Amygdala (tissue), 56 donors: ENCODE measurements at regions not wholly inside any gene's neighbourhood (a gene's known extent, or its start where the extent isn't known, plus 50 kb on each side); places are given as distances from the start of the nearest gene placed in this dataset.
"Not testable (repeated sequence)": the region's sequence is repeated elsewhere in the genome, so short reads cannot be mapped to it uniquely, and the experiment has no call there.

Experiments used
- DNase-seq, 56 donors: peaks; one replicate each; lab custom pipeline; 2025; lab: John Stamatoyannopoulos, UW

DNA sequence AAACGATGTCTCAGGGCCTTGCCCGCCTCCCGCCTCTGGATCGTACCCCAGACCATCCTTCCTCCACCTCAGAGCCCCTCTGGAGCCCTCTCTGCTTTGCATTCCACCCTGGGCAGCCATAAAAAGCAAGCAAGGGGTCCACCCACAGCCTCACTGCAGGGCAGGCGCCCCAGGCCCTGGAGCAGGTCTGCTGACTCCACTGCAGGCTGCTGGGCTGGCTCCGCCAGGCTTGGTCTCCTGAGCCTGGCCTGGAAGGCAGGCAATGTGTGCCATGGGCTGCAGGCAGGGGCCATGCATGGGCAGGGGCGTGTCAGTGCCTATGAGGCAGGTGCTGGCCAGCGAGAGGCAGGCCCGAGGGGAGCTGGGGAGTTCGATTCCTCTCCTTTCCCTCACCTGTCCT is 186.0 kb downstream of the ANKRD30B start:
- no peak for DNase-seq

DNA sequence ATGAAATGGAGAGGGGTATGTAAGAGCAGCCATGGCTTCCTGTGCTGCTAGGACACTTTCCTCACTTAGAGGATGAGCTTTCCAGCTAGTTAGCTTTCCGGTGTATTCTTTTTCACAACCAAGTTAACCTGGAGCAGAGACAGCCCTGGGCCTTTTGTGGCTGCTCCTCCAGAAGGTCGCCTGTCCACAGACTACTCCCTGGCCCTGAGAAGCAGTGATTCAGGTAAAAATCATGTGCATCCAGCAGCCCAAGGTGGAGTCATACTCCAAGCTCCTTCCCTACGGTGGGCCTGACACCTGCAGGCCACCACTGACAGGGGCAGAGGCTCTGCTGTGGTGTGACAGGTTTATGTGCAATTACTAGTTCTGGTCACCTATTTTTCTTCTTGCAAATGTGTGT is 187.2 kb downstream of the ANKRD30B start:
- no peak for DNase-seq

DNA sequence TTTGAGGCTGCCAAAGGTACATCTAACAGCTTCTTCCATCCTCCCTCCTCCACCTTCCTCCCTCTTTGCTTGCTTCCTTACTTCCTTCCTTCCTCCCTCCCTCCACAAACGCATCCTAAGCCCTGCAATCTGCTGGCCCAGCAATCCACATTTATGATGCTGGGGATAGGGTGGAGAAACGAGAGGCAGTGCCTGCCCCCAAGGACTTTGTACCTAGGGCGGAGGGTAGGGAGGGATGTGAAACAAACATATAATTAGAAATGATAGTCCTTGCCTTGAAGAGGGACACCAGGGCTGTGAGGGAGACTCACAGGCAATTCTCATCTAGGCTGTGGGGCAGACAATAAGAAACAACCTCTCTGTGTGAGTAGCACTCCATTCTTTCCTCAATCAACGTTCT is 188.3 kb downstream of the ANKRD30B start:
- DNase-seq: no peak

DNA sequence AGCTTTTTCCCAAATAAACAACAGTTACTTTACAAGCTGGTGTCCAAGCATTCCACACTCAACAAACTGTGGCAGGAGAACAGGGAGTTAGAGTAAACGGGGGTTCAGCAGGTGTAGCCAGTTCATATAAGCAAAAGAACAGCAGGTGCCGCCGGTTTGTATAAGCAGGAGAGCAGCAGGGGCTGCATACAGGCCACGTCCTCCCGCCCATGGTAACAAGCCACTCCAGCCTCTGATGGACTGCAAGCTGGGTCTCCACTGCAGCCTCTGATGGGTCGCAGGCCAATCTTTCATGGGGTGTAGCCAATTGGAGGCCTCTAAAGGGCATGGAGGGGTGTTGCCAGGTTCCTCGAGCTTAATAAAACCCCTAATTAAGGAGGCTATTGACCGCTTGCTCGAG is 189.3 kb downstream of the ANKRD30B start:
- DNase-seq: no peak

DNA sequence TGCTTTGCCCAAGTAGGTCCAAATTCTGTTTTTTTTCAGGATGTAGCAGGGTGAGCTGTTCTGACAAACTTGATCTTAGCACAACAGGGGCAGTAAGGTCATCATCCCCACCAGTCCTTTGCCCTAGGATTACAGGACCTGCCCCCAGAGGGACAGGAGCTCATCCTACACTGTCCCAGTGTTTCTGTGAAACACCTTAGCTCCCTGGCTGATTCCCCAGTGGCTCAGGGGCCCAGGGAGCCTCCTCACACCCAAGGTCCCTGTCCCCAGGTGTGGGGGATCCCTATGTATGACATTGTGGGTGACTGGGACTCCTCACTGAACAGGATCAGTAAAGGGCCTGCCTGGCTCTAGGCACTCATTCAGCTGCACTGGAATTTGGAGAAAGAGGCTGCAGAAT is 191.2 kb downstream of the ANKRD30B start:
- no peak for DNase-seq

DNA sequence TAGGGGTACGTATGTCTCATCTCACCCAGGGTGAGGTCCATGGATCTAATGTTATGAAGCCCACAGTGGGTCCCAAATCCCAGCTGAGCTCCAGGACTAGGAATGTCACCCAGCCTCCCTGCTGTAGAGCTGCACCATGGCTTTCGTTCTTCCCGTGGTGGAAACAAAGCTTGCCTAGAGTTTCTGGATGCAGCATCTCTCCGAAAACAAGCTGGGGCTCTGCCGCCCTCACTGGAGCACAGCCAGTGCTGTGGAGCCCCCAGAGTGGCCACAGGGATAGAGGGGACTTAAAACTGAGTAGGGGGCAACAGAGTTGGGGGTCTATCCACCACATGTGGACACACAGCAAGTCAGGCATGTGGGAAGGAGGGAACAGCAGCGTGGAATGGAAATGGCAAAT is 192.1 kb downstream of the ANKRD30B start:
- DNase-seq: not testable (repeated sequence)

DNA sequence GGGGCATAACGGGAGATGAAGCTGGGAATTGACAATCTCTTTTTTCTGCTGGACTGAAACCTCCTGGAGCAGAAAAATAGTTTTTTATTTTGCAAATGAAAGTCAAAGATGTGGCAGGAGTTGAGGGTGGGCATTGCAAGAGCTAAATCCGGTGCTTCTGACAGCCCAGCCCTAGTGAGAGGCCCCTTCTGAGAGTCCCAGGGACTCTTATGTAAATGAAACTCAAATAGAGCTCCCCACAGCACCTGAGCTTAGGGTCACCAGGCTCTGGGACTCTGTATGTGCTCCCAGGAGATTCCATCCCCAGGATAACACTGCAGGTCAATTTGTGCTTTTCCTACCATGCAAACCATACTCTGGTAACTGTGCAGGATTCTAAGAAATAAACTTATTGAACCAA is 192.8 kb downstream of the ANKRD30B start:
- no peak for DNase-seq

DNA sequence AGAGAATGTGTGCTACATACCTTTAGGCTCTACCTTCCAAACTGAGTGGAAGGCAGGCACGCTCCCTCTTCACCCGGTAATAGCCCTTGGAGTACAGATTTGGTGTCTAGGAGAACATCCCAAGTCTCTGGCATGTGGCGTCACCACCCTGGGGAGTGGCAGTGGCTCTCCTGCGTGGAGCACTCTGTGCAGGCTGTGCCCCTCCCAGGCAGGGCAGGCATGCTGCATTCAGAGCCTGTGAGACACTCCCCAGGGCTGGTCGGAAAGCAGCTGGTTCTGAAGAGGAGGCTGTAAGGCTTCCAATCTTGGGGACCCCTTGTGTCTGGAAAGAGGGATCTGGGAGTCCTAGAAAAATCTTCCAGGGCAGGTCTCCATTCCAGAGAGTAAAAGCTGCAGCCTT is 193.3 kb downstream of the ANKRD30B start:
- DNase-seq: no peak

DNA sequence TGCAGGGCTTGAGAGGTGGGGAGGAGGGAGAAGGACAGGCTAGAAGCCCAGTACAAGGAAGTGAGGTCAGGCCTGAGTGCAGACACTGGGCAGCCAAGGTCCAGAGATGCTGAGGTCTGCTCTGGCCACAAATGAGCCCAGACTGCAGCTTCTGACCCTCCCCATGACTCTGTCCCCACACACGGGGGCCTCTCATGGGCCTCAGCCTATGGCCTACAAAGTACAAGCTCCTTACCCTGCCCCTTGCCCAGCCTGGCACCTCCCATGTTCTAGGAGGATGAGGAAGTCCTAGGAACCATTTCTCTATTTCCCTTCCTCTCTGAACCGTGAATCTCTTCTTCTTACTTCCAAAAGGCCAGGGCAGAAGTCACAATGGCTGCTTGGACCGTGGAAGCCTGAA is 193.8 kb downstream of the ANKRD30B start:
- no peak for DNase-seq

DNA sequence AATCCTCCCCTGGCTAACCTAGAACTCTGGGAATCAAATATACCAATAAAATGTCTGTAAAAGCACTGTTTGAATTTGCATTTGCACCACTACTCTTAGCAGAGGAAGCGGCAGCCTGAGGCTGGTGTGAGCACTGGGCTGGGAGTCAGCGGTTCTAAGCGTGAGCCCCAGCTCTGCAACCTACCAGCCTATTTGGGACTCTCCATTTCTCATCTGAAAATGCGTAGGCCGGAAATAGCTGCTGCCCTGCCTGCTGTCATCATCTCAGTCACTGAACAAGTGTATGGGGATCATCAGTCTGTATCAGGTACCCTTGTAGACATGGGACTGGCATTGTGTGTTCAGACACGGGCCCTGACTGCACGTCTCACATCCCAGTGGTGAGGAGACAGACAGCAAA is 194.3 kb downstream of the ANKRD30B start:
- no peak for DNase-seq

DNA sequence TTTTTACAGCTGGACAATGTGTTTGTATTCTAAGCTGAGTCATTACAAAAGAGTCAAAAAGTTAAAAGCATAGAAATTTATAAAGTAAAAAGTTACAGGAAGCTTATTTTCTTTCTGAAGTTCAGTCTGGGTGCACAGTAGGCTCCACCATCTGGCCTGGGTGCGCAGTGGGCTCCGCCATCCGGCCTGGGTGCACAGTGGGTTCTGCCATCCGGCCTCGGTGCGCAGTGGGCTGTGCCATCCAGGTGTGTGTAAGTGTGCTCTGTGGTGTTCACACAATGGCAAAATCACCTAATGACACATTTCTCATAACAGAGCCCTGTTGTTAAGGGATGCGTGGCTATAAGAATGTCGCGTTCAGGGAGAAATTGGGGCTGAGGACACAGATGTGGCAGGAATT is 195.5 kb downstream of the ANKRD30B start:
- no peak for DNase-seq

DNA sequence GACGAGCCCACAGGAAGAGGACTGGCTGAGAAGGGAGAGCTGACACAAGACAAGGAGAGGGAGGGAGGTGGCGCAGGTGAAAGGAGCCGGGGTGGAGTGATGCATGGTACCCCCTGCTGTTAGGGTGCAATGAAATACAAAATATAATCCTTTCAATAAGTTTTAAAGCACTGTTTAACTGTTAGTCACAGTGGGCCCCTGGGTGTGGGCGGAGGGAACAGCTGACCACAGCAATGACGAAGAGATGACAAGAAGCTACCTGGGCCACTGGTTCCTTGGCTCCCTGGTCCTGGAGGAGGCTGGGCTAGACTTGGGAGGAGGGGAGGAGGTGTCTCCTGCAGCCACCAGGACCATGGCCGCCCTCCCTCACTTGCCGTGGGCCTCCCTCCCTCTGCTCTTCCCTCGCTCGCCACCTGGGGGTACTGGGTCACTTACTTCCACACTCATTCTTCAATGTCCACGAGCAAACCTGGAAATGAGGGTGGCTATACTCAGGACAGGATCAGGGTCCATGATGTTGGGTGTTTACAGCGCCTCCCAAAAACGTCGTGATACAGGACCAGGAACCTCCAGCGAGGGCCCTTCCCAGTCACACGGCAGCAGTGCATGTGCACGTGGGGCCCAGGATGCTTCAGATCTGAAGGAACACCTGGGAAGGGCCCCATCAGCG is 196.1 kb downstream of the ANKRD30B start:
- no peak for DNase-seq

DNA sequence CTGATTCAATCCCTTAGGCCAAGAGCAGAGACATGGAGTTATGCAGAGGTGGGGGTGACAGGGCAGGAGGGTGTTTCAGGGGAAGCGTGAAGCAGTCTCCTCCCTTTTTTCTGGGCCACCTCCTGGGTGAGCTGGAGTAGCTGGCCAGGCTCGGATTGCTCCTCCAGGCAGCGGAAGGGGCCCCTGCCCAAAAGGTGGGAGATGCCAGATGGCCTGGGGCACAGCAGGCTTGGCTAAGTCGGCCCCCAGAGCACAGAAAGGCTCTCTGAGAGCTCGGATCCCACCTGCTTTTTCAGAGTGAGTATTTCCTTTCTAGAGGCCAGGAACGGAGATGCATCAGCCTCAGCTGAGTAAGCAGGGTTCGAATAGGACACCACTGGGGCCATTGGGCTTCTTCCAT is 196.9 kb downstream of the ANKRD30B start:
- DNase-seq: no peak

DNA sequence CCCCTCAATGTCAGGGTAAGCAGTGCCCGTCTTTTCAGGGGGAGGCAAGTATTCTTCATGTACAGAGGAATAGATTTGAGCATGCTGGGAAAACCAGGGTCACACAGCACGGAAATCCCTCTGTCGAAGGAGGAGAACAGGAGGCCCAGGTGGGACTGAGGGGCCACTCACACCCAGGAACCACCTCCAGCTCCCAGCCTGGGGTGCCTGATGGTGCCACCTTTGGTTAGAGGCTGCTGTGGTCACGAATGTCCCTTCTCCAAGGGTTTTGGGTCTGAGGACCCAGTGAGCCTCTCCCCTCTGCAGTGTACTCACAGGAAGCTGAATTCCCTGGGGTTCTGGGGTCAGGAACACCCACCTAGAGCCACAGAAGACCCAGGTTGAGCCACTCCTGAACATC is 197.3 kb downstream of the ANKRD30B start:
- no peak for DNase-seq

DNA sequence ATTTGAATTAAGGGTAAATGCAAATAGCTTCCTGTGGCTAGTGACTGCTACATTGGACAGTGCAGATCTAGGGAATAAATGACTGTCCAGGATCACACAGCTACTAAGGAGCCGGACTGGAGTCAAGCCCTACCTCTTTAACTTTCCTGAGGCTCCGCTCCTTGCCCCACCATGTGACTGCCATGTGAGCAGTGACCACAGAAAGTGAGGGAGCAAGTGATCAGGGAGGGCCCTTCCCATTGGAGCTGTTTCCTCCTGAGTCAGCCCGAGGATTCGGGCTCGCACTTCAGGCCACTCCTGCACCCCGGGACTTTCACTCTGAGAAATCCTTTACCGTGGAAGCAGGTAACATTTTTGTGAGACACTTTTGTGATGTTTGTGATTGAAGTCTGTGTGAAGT is 198.0 kb downstream of the ANKRD30B start:
- DNase-seq: no peak

DNA sequence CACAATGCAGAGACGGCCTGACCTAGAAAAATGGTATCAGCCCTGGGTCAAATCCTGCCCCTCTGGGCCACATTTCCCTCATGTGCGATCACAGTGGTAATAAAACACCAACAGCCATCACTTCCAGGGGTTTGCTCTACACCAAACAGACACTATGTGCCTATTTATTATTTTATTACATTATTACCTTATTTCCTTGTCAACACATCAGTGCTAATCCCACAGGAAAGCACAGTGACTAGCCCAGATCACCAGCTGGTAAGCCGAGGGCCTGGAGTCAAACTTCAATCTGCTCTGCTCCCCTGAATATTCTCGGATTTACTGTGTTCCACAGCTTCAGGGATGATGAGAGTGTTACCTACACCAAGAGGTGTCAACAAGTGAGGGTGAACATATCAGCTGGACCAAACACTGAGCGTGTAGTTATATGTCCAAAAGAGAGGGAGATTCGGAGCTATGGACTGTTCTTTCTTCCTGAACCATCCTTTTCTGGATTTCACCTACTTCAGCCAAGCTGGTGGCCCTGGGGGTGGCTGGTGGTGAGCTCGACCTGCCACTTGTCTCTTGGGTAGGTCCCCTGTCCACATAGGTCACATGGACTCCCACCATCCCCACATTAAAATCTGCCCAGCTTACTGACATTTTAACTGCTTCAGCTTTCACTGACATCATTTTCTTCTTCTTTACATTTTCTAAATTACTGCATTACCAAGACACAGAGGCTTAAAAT is 198.9 kb downstream of the ANKRD30B start:
- not testable (repeated sequence) for DNase-seq

DNA sequence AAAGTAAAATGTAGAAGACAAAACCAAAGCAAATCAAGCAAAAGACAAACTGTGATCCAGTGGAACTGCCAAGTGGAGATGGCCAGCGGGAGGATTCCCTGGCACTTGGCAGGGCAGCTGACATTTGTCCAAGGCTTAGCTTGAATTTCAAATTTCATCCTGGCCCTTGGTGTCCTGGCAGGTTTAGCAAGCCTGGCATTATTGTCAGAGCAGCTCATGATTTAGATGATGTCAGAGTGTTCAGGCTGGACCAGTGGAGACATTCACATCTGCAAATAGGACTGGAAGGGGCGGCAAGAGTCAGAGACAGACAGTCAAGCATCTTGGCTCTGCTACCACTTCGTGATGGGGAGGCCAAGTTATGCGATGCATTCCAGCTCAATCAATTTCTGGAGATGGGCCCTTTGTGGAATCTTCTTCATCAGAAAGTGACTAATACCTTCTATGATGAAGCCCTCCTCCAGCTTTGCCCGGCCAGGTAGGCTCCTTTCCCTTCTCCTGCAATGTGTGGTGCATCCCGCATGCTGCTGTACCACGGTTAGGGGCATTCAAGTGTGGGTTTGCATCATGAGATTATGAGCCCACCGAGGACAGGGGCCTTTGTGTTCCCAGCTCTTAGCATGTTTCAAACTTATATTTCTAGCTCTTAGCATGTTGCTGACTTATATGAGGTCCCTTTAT is 199.7 kb downstream of the ANKRD30B start:
- DNase-seq: no peak

DNA sequence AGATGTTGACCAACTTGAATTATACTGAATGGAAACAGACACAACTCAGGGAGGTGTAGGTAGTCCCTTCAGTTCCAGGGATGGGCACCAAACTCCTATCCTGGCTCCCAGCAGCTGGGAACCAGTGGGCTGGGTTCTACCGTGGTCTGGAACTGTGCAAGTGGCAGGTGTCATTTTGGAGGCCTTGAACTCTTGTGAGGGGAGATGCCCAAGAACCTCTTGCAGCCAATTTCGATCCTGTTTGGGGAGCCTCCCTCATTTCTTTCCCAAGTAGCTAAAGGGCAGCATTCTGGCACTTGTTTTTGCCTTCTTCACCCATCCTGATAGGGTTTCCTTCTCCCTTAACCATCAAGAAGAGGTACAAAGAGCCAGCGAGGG is 200.2 kb downstream of the ANKRD30B start:
- DNase-seq: no peak

DNA sequence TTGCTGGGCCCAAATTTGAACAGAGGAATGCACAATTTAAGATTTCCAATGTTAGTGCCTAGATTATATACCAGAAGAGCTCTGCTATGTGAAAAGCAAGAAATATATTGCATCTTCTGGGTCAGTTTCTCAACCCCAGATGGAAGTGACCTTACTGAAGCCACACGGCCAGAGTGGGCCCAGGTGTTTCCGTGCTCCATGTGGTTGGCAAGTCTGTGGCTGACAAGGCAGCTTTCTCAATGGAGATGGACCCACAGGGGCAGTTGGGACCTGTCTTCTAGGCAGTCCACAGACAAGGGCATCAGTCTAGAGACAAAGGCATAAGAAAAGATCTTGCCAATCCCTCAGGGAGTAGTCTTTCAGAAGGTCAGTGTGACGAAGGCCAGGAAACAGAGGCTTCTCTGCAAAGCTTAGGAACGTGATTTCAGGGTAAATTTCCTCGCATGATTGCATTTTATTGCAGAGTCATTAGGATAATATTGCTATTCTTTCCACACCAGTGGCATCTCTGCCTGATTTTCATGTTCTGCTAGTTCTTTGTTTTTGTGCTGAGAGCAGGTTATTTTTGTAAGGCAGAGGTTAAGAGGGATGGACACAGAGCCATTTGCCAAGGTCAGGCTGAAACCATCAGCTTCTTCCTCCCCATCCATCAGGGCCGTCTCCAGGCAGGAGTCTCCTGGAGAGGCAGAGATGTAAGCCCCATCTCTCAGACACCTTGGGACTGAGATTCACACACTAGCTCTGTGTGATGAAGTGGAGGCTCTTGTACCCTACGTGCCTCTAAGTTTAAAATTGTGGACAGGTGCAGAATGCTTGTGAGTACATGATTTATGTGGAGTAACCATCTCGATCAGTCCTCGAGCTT is 202.1 kb downstream of the ANKRD30B start:
- no peak for DNase-seq

DNA sequence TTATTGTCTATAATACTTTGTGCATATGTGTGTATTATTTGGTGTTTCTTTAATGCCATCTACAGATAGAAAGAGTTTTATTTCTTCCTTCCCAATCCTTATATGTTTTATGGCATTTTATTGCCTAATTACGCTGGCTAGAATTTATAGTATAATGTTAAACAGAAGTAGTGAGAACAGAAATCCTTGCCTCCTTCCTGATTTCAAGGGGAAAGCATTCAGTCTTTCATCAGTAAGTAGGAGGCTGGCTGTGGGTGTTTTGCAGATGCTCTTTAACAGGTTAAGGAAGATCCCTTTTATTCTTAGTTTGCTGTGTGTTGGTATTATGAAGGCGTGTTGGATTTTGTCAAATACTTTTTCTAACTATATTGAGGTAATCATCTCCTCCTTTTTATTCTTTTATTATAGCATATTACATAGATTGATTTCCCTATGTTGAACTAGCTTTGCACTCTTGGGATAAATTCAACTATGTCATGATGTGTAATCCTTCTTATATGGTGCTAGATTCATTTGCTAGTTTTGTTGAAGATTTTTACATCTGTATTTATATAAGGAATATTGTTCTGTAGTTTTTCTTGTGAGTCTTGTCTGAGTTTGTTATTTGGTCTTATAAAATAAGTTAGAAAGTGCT is 204.6 kb downstream of the ANKRD30B start:
- peak in 1 of 56 donors; percentile 8 for DNase-seq

DNA sequence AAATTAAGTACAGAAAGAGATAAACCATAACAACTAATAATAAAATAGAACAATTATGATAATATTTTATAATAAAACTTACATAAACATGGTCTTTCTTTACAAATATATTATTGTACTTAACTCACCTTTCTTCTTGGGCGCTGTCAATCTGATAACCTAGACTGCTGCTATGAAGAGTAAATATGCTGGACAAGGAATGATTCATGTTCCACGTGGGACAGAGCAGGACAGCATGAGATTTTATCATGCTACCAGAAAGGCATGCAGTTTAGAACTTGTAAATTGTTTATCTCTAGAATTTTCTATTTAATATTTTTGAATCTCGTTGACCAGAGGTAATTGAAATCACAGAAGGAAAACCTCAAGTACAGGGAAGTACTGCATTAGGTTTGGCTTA is 210.7 kb downstream of the ANKRD30B start:
- DNase-seq: no peak
